ENCODE measurements at regions not wholly inside any gene's neighbourhood (a gene's known extent, or its start where the extent isn't known, plus 50 kb on each side); places are given as distances from the start of the nearest gene placed in this dataset.

- TF ChIP-seq CTCF (IDR thresholded peaks at IDR 0.05): no peak
- TF ChIP-seq POLR2A (IDR thresholded peaks at IDR 0.05): no peak
These were observed 455.4 kb upstream of the ADGRL3 start for GRCh38 chr4:60744767-60745166.

Data from tibial nerve (tissue), 3 donors.